Osteoblast (primary cell): ENCODE measurements at regions not wholly inside any gene's neighbourhood (a gene's known extent, or its start where the extent isn't known, plus 50 kb on each side); places are given as distances from the start of the nearest gene placed in this dataset.

Experiments used
- DNase-seq: peaks from one replicate; pipeline ENCODE4 v3.0.0; 2011; ENCODE audit warnings: low spot score, mixed read lengths; ENCODE audit not compliant: insufficient read length; ENCODE audit errors: missing footprints
- H2AFZ ChIP-seq: 2 replicates; pipeline ENCODE4 v1.6.0; 2011; ENCODE audit warnings: mild to moderate bottlenecking, low read length
- H3K27ac ChIP-seq: 2 replicates; pipeline ENCODE4 v1.5.1; 2011; ENCODE audit warnings: mild to moderate bottlenecking, low read depth, low read length, moderate library complexity
- H3K27me3 ChIP-seq: 2 replicates; pipeline ENCODE4 v1.6.0; 2012; ENCODE audit warnings: mild to moderate bottlenecking, control low read depth, inconsistent platforms, low read length, moderate library complexity; ENCODE audit not compliant: insufficient read depth
- H3K36me3 ChIP-seq: 2 replicates; pipeline ENCODE4 v1.5.1; 2011; ENCODE audit warnings: mild to moderate bottlenecking, low read length, control low read depth, moderate library complexity; ENCODE audit not compliant: insufficient read depth
- H3K4me1 ChIP-seq: 2 replicates; pipeline ENCODE4 v1.5.1; 2011; ENCODE audit warnings: mild to moderate bottlenecking, low read length, control low read depth, moderate library complexity; ENCODE audit not compliant: insufficient read depth
- H3K4me2 ChIP-seq: 2 replicates; pipeline ENCODE4 v1.6.0; 2011; ENCODE audit warnings: mild to moderate bottlenecking, low read length; ENCODE audit not compliant: insufficient read depth
- H3K4me3 ChIP-seq: fragments of 200-600 bp; sonication (generic); 3 replicates; pipeline ENCODE4 v1.5.1; 2012; ENCODE audit warnings: mild to moderate bottlenecking, low read length, inconsistent platforms; ENCODE audit not compliant: insufficient read depth
- H3K79me2 ChIP-seq: 2 replicates; pipeline ENCODE4 v1.6.0; 2012; ENCODE audit warnings: mild to moderate bottlenecking, low read length, control low read depth, inconsistent platforms; ENCODE audit not compliant: insufficient read depth
- H3K9me3 ChIP-seq: 2 replicates; pipeline ENCODE4 v1.5.1; 2011; ENCODE audit warnings: low read depth, low read length, control low read depth
- H4K20me1 ChIP-seq: 2 replicates; pipeline ENCODE4 v1.6.0; 2012; ENCODE audit warnings: mild to moderate bottlenecking, low read length, control low read depth; ENCODE audit not compliant: insufficient read depth
- CTCF ChIP-seq: IDR thresholded peaks from 2 replicates; pipeline ENCODE4 v1.5.1; 2011; ENCODE audit warnings: mild to moderate bottlenecking, low read depth, low read length, moderate library complexity; ENCODE audit errors: extremely low read depth

GRCh38 chr6:167721291-167721690, 105.4 kb upstream of the AFDN start:
- no peaks in the 10 kb centered on the region for H3K9me3 ChIP-seq
- no peak for DNase-seq
- no peak overlapping the region for H3K4me3 ChIP-seq
- H3K79me2 ChIP-seq = no peaks in the 10 kb centered on the region
- H3K4me1 ChIP-seq = no peaks in the 10 kb centered on the region
- no peak for TF ChIP-seq CTCF
- H2AFZ ChIP-seq = no peak overlapping the region
- H4K20me1 ChIP-seq = no peaks in the 10 kb centered on the region
- no peak overlapping the region for H3K4me2 ChIP-seq
- H3K36me3 ChIP-seq = no peaks in the 10 kb centered on the region
- no peak overlapping the region for H3K27ac ChIP-seq
- no peaks in the 10 kb centered on the region for H3K27me3 ChIP-seq

GRCh38 chr6:167722634-167723309, 103.9 kb upstream of the AFDN start:
- no peak overlapping the region for H2AFZ ChIP-seq
- no peaks in the 10 kb centered on the region for H4K20me1 ChIP-seq
- H3K4me1 ChIP-seq = no peaks in the 10 kb centered on the region
- H3K4me3 ChIP-seq = no peak overlapping the region
- no peaks in the 10 kb centered on the region for H3K27me3 ChIP-seq
- no peaks in the 10 kb centered on the region for H3K79me2 ChIP-seq
- TF ChIP-seq CTCF = no peak
- no peak overlapping the region for H3K4me2 ChIP-seq
- DNase-seq = no peak
- no peaks in the 10 kb centered on the region for H3K36me3 ChIP-seq
- no peak overlapping the region for H3K27ac ChIP-seq
- H3K9me3 ChIP-seq = no peaks in the 10 kb centered on the region

- Histone ChIP-seq H3K4me3 (no peak overlapping the region), H4K20me1 (no peaks in the 10 kb centered on the region), H3K4me2 (no peak overlapping the region), H2AFZ (no peak overlapping the region), H3K79me2 (no peaks in the 10 kb centered on the region), H3K9me3 (no peaks in the 10 kb centered on the region), H3K36me3 (no peaks in the 10 kb centered on the region), H3K4me1 (no peaks in the 10 kb centered on the region), H3K27me3 (no peaks in the 10 kb centered on the region), H3K27ac (no peak overlapping the region)
- no peak for DNase-seq
- no peak for TF ChIP-seq CTCF
Measured at GRCh38 chr6:167726043-167726621, 100.6 kb upstream of the AFDN start.

- Histone ChIP-seq H3K27me3 (no peaks in the 10 kb centered on the region), H3K36me3 (no peaks in the 10 kb centered on the region), H3K4me2 (no peak overlapping the region), H3K27ac (no peak overlapping the region), H3K9me3 (no peaks in the 10 kb centered on the region), H3K4me1 (no peaks in the 10 kb centered on the region), H3K79me2 (no peaks in the 10 kb centered on the region), H4K20me1 (no peaks in the 10 kb centered on the region), H3K4me3 (no peak overlapping the region), H2AFZ (no peak overlapping the region)
- no peak for DNase-seq
- TF ChIP-seq CTCF = no peak
Measured at GRCh38 chr6:167730441-167730840, 96.3 kb upstream of the AFDN start.
